MG63 (cell line): ENCODE measurements at regions not wholly inside any gene's neighbourhood (a gene's known extent, or its start where the extent isn't known, plus 50 kb on each side); places are given as distances from the start of the nearest gene placed in this dataset.

Experiments
- DNase-seq: peaks from one replicate; pipeline ENCODE4 v3.0.0-alpha.2; 2020
- H3K27me3 ChIP-seq: fragments of 250-450 bp; sonication (Bioruptor Pico); 2 replicates; pipeline ENCODE4 v1.5.1; 2020; ENCODE audit warnings: mild to moderate bottlenecking, moderate library complexity
- H3K36me3 ChIP-seq: fragments of 250-450 bp; sonication (Bioruptor Pico); 2 replicates; pipeline ENCODE4 v1.5.1; 2020; ENCODE audit warnings: mild to moderate bottlenecking, moderate library complexity
- H3K4me3 ChIP-seq: fragments of 250-450 bp; sonication (Bioruptor Pico); 2 replicates; pipeline ENCODE4 v1.5.1; 2020; ENCODE audit warnings: mild to moderate bottlenecking, moderate library complexity
- H3K9me3 ChIP-seq: fragments of 250-450 bp; sonication (Bioruptor Pico); 2 replicates; pipeline ENCODE4 v1.5.1; 2020; ENCODE audit warnings: mild to moderate bottlenecking, moderate library complexity

DNA sequence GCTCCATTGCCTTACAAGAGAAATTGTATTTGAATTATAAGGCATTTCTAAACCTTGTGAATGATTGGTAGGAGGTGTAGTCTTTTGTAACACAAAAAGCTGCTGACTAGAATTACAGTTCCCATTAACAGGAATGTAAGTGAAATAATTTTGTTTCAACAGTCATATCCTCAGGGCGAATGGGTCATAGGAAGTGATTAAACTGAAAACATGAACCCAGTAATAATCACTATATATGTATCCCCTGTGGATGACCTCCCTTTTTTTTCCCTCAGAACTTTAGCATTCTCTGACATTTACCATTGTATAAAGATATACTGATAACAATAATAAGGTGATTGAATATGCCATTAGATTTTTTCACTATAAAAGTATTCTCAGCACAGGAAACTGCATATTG is 312.3 kb downstream of the ATP23 start:
- H3K9me3 ChIP-seq = no peaks in the 10 kb centered on the region
- H3K27me3 ChIP-seq = no peaks in the 10 kb centered on the region
- no peak for DNase-seq
- H3K4me3 ChIP-seq = no peak overlapping the region
- no peaks in the 10 kb centered on the region for H3K36me3 ChIP-seq

DNA sequence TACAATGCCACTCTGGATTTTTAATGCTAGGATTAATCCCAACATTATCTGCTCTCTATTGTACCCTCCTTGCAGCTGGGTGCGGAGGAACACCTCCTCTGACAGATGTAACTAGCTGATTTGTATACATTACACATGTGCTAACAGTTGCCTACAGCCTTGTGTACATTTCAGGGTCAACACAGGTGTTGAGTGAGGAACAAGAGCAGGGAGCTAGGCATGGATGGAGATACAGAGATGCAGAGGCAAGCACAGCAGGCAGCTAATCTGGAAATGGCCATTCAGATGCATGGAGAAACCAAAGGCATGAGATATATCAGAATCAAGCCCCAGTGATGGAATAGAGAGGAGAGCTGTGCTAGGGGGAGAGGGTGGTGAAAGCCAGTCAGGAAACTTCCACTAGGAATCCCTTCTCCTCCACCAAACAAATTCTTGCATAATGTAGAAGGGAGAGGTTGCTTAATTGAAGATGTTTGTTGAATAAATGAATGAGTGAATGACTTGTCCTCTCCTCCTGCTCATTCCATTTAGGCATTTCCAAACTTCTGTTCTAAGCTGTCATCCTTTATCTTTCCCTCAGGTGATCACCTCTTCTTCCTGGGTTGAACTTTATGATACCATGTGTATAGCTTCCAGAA is 313.2 kb downstream of the ATP23 start:
- H3K27me3 ChIP-seq = no peaks in the 10 kb centered on the region
- no peaks in the 10 kb centered on the region for H3K9me3 ChIP-seq
- DNase-seq = no peak
- H3K4me3 ChIP-seq = no peak overlapping the region
- H3K36me3 ChIP-seq = no peaks in the 10 kb centered on the region

DNA sequence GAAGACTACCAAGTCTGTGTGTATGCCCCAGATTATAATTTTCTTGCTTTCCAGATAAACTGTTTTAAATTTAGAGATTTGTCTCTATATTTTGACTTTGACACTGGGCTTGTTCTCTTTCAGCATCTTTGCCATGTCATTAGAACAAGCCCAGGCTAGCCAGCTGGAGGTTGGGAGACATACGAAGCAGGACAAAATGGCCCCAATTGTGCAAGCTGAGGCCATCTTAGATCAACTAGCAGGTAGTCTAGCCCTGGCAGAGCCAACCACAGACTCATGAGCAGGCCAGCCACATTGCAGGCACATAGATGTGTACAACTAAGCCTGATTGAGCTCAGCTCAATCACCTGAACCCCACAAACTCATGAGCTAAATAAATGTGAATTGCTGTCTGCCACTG is 321.4 kb downstream of the ATP23 start:
- no peak overlapping the region for H3K4me3 ChIP-seq
- no peaks in the 10 kb centered on the region for H3K36me3 ChIP-seq
- no peaks in the 10 kb centered on the region; the same call in 1 of the 2 replicates for H3K9me3 ChIP-seq
- H3K27me3 ChIP-seq = no peaks in the 10 kb centered on the region
- no peak for DNase-seq

DNA sequence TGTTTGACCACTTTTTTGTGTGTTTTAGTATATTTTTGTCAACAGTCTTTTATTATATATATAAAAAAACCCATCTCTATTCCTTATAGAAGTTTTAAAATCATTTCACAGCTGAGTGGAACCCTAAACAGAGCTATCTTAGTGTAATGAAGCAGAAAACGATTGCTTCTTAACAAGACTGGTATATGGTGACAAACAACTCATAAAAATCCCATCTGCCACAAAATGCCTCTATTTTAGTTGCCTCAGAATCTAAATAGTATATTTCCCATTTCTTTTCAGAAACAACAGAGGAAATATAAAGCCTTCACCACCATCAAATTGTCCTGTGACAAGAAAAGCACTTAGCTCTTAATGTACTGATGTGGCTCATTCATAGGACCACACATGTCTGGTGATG is 322.4 kb downstream of the ATP23 start:
- no peaks in the 10 kb centered on the region for H3K36me3 ChIP-seq
- H3K4me3 ChIP-seq = no peak overlapping the region
- no peaks in the 10 kb centered on the region for H3K27me3 ChIP-seq
- no peak for DNase-seq
- H3K9me3 ChIP-seq = no peaks in the 10 kb centered on the region; the same call in 1 of the 2 replicates

DNA sequence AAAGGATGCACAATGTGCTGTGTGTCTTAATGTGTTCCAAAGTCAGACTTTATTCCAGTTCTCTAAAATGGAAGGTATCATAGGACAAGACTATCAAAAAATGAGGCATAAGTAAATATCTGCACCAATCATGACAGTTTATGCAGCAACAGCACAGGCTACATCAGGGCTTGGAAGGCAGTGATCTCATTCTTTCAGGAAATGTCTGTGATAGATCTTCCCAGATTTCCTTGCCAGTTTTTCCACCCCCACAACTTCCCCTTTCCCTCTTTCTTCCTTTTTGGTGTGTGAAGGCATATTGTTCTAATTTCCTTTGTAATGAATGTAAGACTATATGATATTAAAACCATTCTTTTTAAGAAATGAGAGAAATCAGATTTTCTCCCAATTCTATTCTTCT is 326.7 kb downstream of the ATP23 start:
- DNase-seq = no peak
- H3K9me3 ChIP-seq = no peaks in the 10 kb centered on the region; the same call in 1 of the 2 replicates
- H3K4me3 ChIP-seq = no peak overlapping the region
- no peaks in the 10 kb centered on the region for H3K27me3 ChIP-seq
- no peaks in the 10 kb centered on the region for H3K36me3 ChIP-seq

DNA sequence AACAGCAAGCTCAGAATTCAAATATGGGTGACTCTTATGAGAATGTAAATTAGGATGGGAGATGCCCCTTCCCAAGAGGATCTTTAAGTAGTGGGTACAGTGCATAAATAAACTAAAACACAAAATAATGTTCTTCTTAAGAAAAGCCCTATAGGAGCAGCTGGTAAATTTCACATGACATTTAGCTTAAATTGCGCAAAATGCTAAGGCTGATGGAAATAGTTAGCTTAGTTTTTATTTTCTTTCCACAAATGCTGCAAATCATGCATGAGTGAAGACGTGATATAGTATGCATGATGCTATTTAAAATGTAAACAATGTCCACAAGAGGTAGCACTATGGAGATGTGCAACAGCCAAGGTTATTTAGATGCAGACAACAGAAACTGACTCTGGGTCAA is 328.1 kb downstream of the ATP23 start:
- no peaks in the 10 kb centered on the region for H3K36me3 ChIP-seq
- no peak overlapping the region for H3K4me3 ChIP-seq
- DNase-seq = no peak
- H3K27me3 ChIP-seq = no peaks in the 10 kb centered on the region
- H3K9me3 ChIP-seq = no peaks in the 10 kb centered on the region; the same call in 1 of the 2 replicates

DNA sequence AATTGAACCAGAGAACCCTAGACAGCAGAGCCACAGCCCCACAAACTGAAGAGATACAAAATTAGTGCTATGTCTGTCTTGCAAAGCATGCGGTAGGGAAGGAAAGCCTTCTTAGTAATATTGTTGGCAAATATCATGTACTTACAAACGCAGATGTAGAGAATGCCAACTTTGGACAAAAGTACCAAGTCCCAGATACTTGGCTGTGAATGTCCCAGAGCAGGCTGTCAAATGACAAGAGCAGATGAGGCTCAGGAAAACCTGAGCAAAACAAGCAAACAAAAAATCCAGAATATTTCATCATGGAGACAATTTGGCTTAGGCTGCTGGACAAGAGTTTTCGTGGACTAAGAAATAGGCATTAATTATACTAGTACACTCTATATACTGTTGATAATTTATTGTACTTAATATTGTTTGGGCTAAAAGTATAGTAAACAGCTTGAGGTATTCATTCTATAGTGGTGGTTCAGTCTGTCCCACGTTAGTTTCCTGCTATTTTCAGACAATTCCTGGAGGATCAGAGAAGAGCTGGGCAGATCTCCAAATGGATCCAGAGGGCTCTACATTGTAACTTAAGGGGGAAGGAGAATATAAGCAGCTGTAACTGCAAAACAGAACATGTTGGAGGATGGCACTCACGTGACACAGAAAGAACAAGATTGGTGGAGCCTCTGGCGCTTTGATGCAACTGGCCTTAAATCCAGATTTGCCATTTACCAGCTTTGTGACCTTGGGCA is 329.8 kb downstream of the ATP23 start:
- Histone ChIP-seq H3K36me3 (no peaks in the 10 kb centered on the region), H3K27me3 (no peaks in the 10 kb centered on the region), H3K4me3 (no peak overlapping the region), H3K9me3 (no peaks in the 10 kb centered on the region; the same call in 1 of the 2 replicates)
- no peak for DNase-seq

DNA sequence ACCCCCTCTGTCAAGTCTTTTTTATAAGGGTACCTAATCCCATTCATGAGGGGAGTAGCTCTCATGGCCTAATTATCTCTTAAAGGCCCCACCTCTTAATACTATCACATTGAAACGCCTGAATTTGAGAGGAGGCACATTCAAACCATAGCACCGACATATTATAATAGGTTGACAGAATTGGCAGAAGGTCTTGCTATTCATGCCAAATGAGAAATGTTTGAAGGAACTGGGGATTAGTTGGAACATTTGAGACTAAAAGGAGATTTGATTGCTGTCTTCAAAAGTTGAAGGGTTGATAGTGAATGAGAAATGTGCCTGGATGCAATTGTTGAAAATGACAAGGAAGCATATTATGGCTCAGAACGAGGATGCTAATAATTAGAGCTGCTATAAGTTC is 331.1 kb downstream of the ATP23 start:
- H3K36me3 ChIP-seq = no peaks in the 10 kb centered on the region
- H3K4me3 ChIP-seq = no peak overlapping the region
- DNase-seq = no peak
- peaks cover 4% of the 10 kb centered on the region; the same call in 1 of the 2 replicates for H3K9me3 ChIP-seq
- H3K27me3 ChIP-seq = no peaks in the 10 kb centered on the region

DNA sequence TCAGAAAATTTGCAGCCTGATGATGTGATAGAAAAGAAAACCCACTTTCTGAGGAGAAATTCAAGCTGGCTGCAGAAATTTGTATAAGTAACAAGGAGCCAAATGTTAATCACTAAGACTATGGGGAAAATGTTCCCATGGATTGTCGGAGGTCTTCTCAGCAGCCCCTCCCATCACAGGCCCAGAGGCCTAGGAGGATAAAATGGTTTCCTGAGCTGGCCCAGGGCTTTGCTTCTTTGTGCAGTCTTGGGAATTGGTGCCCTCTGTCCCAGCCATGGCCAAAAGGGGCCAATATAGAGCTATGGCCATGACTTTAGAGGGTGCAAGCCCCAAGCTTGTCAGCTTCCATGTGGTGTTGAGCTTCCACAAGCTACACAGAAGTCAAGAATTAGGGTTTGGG is 335.9 kb downstream of the ATP23 start:
- Histone ChIP-seq H3K4me3 (no peak overlapping the region), H3K9me3 (peaks cover 6% of the 10 kb centered on the region; the same call in 1 of the 2 replicates), H3K36me3 (no peaks in the 10 kb centered on the region), H3K27me3 (no peaks in the 10 kb centered on the region)
- DNase-seq = no peak

DNA sequence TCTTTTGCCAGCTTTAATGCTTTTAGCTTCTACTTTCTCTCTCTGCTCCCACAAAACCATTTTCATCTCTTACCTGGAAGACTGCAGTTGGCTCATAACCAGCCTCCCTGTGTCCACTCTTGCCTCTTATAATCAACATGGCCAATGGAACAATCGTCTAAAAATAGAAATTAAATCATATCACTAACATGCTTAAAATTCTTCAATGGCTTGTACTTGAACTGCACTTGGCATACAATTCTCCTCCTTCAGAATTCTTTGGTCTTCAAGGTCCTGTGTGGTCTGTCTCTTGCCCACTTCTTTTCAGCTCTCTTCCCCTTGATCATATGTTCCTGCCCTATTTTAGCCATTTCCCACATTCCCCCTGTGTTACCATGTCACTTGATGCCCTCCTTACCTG is 342.2 kb downstream of the ATP23 start:
- Histone ChIP-seq H3K36me3 (no peaks in the 10 kb centered on the region), H3K4me3 (no peak overlapping the region), H3K27me3 (no peaks in the 10 kb centered on the region), H3K9me3 (no peaks in the 10 kb centered on the region; the same call in none of the 2 replicates)
- no peak for DNase-seq

DNA sequence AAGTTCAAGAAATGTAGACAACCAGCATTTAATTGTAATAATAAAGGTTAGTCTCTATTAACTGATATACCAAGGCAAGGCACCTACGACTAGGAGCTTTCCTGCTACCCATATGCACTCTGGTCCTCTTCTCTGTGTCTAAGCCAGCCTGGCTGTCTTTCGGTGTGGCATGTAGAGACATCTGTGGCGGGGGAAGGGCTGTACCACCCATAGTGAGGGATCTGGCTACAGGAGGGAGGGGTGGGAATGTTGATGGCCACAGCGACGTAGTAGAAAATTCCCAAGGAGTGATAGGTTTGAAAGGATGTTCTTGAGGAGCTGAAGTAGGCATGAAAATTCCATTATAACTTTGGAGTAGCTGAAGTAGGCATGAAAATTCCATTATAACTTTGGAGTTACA is 344.2 kb downstream of the ATP23 start:
- H3K27me3 ChIP-seq = no peaks in the 10 kb centered on the region
- DNase-seq = no peak
- H3K4me3 ChIP-seq = no peak overlapping the region
- no peaks in the 10 kb centered on the region for H3K36me3 ChIP-seq
- no peaks in the 10 kb centered on the region; the same call in none of the 2 replicates for H3K9me3 ChIP-seq

DNA sequence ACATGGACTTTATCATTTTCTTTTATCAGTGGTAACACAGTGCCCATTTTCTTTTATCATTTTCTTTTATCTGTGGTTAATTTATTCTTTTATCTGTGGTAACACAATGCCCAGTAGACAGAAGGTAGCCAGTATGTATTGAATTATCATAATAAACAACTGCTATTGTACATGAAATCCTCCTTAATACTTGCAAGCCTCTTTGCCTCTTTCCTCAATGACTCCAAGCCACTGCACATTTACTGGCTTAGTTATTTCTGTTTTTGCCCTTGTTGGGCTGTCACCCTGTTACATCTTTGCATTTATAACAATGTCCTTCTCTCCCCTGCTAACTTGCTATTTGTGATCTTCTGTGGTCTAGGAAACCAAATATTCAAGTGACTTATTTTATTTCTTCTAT is 345.0 kb downstream of the ATP23 start:
- DNase-seq = no peak
- H3K4me3 ChIP-seq = no peak overlapping the region
- H3K9me3 ChIP-seq = no peaks in the 10 kb centered on the region; the same call in none of the 2 replicates
- no peaks in the 10 kb centered on the region for H3K36me3 ChIP-seq
- H3K27me3 ChIP-seq = no peaks in the 10 kb centered on the region

DNA sequence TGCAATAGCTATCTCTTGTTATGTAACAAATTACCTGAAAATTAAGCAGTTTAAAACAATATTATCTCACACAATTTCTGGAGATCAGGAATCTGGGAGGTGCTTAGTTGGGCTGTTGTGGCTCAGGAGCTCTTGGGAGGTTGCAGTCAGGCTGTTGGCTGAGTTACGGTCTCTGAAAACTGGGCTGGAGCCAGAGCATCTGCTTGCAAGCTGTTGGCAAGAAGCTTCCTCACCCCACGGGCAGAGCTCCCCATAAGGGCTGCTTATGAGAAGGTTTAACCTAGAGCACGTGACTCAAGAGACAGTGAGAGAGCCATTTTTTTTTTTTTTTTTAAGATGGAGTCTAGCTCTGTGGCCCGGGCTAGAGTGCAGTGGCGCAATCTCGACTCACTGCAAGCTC is 346.8 kb downstream of the ATP23 start:
- DNase-seq = no peak
- Histone ChIP-seq H3K4me3 (no peak overlapping the region), H3K9me3 (no peaks in the 10 kb centered on the region; the same call in none of the 2 replicates), H3K27me3 (no peaks in the 10 kb centered on the region), H3K36me3 (no peaks in the 10 kb centered on the region)

DNA sequence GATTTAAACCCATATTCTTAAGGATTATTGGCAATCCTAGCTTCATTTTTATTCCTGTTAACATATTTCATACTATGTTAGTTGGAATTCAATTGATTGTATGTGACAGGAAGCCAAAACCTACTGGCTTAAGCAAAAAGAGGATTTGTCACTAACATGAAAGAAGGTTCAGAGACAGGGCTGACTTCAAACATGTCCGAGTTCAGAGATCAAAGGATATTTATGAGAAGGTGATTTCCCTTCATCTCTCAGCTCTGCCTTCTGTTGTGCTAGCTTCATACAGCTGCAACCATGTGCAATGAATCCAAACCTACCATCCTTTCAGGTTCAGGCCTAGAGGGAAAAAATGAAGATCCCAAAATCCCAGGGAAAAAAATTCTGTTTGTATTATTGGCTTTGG is 349.7 kb downstream of the ATP23 start:
- Histone ChIP-seq H3K27me3 (no peaks in the 10 kb centered on the region), H3K4me3 (no peak overlapping the region)

DNA sequence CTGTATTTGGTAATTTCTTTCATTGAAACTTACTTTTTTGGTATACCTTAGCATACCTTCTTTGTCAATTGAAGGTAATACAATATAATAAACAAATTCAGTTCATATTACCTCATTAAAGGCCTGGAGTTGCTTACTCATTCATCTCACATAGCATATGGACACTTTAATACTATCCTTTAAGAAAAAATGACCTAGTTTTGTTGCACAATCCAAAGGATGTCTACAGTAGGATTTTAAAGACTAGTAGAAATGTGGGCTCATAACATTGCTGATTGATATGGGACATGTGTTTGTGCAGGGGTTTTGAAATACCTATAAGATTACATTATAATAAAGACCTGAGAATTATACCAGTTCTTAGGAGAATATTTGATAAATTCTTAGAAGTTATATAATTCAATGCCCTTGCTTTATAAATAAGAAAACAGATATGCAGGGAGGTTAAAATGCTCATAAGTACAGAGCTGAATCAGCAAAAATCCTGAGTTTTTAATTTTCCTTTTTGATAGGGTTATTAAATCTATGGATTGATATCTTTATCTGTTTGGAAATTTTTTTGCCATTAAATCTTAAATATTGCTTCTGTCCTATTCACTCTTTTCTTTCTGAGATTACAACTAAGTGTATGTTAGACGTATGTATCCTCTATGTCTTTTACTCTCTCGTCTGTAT is 352.1 kb downstream of the ATP23 start:
- no peaks in the 10 kb centered on the region for H3K9me3 ChIP-seq
- no peak overlapping the region for H3K4me3 ChIP-seq
- H3K27me3 ChIP-seq = no peaks in the 10 kb centered on the region
- DNase-seq = no peak
- no peaks in the 10 kb centered on the region for H3K36me3 ChIP-seq

More for the DNA sequence above, 349.7 kb downstream of the ATP23 start:
- no peaks in the 10 kb centered on the region for H3K36me3 ChIP-seq
- no peak for DNase-seq
- H3K9me3 ChIP-seq = no peaks in the 10 kb centered on the region

DNA sequence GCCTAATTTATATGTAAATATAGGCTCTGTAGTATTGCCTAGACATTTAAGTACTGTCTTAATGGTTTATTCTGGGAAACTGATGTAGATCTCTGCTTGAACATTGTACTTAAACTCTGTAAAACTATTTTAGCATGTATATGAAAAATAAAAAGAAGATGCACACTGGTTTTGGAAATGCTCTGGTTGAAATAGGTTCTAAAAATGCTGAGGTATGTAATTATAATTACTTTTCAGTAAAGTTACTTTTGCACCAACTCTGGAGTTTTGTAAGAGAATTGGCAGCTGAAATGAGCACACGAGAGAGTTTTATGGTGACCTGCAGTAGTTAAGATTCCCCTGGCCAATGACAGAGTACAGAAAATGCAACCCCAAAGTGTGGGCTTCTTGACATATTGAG is 353.9 kb downstream of the ATP23 start:
- no peak for DNase-seq
- Histone ChIP-seq H3K9me3 (no peaks in the 10 kb centered on the region), H3K27me3 (no peaks in the 10 kb centered on the region), H3K4me3 (no peak overlapping the region), H3K36me3 (no peaks in the 10 kb centered on the region)

DNA sequence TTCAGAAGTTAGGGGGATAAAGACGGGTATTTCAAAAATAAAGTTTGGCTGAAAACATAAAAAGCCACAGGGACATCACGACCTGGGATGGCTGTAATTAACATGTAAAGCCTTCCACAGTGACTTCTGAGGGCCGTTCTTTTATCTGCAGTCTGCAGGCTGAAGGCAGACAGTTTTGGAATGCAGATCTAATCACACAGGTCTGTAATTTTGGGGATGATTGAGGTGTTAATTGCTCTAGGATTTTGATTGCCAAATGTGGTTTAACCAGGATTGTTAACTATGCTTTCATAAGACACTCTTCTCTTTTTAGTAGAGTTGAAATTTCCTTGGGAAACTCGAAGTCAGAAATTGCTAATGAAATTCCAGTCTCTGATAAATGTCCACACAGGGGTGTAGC is 355.5 kb downstream of the ATP23 start:
- H3K9me3 ChIP-seq = no peaks in the 10 kb centered on the region
- H3K4me3 ChIP-seq = no peak overlapping the region
- no peaks in the 10 kb centered on the region for H3K36me3 ChIP-seq
- no peak for DNase-seq
- H3K27me3 ChIP-seq = no peaks in the 10 kb centered on the region
